HG03457 (cell line): ENCODE measurements at regions not wholly inside any gene's neighbourhood (a gene's known extent, or its start where the extent isn't known, plus 50 kb on each side); places are given as distances from the start of the nearest gene placed in this dataset.

Source experiments
- ATAC-seq: cut with Tn5 transposase; IDR thresholded peaks from one replicate; pipeline ENCODE4 v1.9.1; 2021; ENCODE audit warnings: moderate number of reproducible peaks; ENCODE audit not compliant: unreplicated experiment

DNA sequence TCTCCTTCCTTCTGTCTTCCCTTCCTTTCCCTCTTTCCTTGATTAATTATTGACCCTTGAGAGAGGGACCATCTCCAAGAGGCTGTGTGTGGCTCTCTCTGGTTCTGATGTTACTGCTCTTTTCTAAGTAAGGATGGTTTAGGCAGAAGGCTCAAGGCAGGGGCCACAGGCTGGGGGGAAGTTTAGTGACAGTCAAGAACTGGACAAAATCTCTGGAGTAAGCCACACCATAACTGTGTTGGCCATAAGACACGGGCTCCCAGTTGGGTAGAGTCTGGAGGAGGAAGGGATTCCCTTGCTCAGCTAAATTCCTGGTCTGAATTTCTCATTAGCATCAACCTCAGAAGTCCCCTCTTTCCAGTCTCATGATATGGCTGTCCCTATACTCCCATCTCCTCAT is 74.7 kb downstream of the BUD13 start:
- ATAC-seq = no peak

DNA sequence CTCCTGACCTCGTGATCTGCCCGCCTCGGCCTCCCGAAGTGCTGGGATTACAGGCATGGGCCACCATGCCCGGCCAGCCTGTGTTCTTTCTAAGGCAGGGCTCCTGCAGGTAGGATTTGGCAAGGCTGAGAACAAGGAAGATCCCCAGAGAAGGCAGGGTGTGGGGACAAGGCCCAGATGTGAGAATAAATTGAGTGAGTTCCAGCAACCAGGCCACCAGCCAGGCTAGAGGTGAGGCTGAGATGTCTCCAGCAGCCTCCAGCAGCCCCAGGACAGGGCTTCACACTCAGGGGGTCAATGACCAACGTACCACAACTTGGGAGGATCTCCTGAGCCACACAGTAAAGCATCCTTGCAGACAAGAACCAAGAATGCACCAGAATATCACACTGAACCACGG is 75.1 kb downstream of the BUD13 start:
- ATAC-seq = no peak

DNA sequence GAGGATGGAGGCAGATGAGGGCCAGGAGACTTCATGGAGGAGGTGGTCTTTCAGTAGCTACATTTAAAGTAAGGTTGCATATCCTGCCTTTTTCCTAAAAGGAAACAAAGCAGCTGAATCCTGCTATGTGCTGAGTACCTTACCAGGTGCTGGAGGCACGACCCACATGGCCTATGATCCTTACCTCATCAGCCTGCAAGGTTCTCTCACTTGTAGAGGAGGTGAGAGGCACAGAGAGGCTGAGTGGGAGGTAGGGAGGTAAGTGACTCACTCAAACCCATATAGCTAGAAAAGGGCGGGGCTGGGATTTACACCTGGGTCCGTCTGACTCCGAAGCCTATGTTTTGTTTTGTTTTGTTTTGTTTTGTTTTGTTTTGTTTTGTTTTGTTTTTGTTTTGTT is 75.8 kb downstream of the BUD13 start:
- ATAC-seq = no peak

- ATAC-seq = no peak
Observed at GRCh38 chr11:116696381-116696941, 76.3 kb downstream of the BUD13 start.

GRCh38 chr11:116695657-116696254 is 77.0 kb downstream of the BUD13 start:
- no peak for ATAC-seq

- ATAC-seq = no peak
Observed at GRCh38 chr11:116694815-116695590, 77.8 kb downstream of the BUD13 start.

- ATAC-seq = no peak
Observed at GRCh38 chr11:116694349-116694725, 78.5 kb downstream of the BUD13 start.

- no peak for ATAC-seq
Observed at GRCh38 chr11:116693593-116694348, 79.0 kb downstream of the BUD13 start.

GRCh38 chr11:116693102-116693570 is 79.7 kb downstream of the BUD13 start:
- no peak for ATAC-seq

DNA sequence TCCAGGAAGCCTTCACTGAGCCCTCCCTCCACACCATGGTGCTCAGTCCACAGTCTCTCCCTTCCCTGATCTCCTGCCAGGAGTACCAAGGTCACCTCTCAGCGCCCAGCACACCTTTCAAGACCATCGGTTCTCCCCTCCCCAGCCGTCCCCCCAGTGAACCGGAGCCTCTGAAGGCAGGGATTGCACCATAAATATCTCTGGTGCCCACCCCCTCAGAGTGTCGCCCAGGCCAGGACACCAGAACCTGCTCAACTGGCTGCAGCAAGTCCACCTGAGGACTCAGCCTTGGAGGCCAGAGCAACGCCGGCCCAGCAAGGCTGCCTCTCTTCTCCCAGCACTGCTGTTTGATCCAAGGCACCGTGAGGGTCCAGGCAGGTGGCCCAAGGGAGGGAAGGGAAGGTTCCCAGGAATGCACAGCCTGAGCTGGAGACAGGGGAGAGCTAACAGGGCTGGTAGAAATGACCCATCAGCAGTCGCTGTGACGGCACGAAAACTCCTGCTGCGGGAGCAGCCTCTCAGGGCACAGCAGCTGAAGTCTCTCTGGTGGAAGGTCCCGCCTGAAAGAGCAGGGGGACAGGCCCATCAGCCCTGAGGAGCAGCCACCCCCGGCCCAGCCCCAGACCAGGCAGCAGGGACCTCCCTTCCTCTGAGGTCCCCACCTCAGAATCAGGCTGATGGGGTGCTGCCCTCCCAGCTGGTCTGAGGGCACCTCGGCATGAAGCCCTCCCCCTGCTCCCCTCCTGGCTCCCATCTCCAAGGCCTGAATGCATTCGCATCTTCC is 80.3 kb downstream of the BUD13 start:
- ATAC-seq = no peak

DNA sequence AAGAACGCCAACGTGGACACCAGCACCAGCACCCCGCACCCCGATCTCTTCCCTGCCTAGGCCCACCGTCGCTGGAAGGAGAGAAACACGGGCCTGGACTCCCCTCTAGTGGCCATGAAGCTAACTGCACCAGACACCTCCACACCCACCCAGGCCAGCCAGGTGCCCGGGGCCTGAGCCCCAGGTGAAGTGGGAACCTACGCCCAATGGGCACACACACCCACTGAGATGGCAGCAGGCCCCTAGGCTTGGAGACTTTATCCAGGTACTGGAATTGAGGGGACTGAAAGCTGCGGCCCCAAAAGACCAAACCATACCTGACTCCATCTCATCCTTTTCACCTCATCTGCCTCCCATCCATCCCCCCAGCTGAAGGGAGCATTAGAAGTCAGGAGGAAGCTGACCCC is 81.0 kb downstream of the BUD13 start:
- no peak for ATAC-seq

DNA sequence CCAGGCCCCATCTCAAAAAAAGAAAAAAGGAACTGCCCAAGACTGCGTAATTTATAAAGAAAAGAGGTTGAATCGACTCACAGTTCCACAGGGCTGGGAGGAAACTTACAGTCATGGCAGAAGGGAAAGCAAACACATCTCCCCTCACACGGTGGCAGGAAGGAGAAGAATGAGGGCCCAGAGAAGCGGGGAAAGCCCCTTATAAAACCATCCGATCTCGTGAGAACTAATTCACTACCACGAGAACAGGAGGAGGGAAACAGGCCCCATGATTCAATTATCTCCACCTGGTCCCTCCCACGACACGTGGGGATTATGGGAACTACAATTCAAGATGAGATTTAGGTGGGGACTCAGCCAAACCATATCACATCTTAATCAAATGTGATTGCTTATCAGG is 82.2 kb downstream of the BUD13 start:
- ATAC-seq = no peak

DNA sequence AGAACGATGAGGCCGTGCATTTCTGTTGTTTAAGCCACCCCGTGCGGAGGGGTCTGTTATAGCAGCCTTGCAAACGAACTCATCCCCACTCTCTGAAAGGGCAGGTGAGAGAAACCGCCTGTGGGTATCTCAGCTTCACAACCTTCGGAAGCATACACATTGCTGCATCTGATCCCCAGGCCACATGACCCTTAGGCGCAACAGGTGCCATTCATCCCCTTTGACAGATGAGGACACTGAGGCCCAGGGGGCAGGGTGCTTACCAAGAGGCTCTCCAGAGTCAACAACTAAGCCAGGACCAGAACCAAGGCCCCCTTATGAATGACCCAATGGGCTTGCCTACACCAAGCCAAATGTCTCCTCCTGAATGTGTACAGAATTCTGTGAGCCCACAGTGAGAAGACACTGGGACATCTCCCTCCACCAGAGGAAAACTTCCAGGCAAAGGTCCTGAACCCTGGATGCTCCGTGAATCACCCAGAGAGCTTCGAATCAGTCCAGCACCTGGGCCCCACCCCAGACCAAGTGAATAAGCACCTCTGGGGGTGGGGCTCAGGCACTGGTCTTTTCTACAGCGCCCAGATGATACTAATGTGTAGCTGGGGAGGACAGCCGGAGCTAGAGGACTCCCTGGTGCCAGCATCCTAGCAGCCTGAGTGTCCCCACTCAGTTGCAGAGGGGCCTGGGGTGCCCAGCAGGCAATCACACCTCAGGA is 83.2 kb downstream of the BUD13 start:
- no peak for ATAC-seq

DNA sequence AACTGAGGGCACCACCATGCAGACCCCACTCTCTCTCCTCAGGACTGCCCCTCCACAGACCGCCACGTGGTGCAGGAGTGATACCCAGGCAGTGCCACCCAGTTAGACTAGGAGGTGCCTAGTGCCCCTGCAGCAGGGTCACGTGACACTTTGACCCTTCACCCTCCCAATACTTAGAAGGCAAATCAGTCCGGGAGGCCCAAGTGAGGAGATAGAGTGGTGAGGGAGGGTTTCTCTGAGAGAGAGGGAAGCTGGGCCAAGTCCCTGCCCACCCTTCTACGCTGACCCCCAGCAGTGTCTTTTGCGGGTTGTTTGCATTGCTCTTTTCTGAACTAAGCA is 84.6 kb downstream of the BUD13 start:
- ATAC-seq = no peak

DNA sequence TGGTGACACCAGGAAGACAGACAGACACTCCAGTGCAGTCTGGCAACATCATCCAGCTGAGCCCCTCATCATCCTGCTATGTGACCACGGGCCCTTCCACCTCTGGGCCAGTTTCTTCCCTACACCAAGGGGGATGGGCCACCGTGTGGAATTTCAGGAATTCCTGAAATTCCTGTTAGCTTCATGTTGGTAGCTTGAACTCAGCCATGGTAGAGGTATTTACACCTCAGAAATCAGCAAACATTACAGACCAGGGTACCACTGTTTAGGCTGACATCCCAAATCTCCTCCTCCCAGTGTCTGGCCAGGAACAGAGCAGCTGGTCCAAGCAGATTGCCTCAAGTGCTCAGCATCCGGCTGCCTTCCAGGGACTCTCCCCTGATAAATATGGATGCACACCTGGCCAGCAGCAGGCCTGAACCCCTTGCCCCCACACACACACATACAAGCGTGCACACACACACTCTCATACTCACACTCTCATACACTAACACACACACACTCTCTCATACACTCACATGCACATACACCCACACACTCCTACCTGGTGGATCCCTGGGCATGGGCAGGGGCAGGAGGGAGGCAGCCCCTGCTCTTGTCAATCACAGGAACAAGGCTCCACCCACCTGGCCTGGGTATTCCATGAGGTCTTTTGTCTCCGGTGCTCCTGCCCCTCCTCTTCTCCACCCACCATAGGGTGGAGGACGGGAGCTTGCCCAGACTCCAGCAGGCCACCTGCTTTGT is 85.2 kb downstream of the BUD13 start:
- ATAC-seq = no peak

DNA sequence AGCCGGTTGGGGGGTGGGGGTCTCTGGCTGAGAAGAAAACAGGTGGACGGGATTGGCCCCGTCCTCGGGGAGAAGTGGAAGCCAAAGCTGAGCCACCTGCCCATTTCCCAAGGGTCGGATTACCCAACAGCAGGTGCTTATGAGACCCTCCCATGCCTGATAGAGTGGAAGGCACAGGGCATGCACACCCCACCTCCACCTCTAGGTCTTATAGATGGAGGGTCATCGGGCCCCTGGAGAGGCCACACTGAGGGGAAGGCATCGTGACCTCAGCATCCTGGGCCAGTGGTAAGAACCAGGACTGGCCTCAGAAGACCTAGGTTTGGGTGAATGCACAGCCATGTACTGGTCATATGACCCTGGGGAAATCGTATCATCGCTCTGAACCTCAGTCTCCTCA is 85.9 kb downstream of the BUD13 start:
- ATAC-seq = no peak

DNA sequence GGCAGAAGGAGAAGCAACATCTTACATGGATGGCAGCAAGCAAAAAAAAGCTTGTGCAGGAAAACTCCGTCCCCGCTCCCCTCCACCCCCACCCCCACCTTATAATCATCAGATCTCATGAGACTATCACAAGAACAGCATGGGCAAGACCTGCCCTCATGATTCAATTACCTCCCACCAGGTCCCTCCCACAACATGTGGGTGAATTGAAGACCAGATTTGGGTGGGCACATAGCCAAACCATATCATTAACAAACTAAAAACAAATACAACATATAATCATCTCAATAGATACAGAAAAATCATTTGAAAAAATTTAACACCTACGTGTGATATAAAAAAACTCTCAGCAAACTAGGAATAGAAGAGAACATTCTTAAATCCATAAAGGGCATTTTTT is 88.8 kb downstream of the BUD13 start:
- no peak for ATAC-seq

- ATAC-seq = no peak
Observed at GRCh38 chr11:116680349-116681125, 92.2 kb downstream of the BUD13 start.

- ATAC-seq = no peak
Observed at GRCh38 chr11:116678887-116679286, 93.9 kb downstream of the BUD13 start.
